GM19351 (cell line): ENCODE measurements at regions not wholly inside any gene's neighbourhood (a gene's known extent, or its start where the extent isn't known, plus 50 kb on each side); places are given as distances from the start of the nearest gene placed in this dataset.

Experiments
- ATAC-seq: cut with Tn5 transposase; IDR thresholded peaks from one replicate; pipeline ENCODE4 v1.9.1; 2021; ENCODE audit warnings: mild to moderate bottlenecking, moderate library complexity; ENCODE audit not compliant: unreplicated experiment

DNA sequence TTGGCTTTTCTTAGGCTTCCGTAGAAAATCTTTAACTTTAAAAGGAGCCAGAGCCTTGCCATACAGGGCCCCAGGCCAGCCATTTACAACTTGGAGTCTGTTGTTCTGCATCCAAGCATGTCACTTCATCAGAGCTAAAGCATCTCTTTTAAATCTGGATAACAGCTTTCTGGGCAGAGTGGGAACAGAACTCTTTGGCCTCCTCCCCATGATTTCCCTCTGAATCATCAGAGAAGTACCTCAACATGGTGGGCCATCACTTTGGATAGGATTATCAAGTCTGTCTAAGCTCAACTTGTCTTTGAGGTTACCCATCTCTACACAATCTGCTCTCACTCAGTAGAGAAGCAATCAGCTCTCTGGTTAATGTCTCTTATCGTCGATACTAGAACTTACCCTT lies 170.9 kb downstream of the SLC6A15 start:
- ATAC-seq, result no peak

DNA sequence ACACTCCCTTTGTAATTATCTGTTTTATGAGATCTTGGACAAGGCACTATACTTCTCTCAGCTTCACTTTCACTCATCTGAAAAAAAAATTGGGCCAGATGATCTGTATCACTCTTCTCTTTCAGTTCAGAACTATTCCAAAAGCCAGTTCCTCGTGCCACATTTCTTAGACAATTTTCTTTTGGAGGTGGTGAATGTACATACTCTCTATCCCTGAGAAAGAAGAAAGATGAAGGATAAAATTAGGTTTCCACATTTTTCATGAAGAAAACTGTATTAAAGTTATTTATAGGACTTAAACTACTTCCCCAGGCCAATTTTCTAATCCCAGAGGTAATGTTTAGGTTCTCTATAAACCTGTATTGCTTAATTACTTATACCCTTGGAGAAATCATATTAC lies 171.6 kb downstream of the SLC6A15 start:
- ATAC-seq, result no peak

DNA sequence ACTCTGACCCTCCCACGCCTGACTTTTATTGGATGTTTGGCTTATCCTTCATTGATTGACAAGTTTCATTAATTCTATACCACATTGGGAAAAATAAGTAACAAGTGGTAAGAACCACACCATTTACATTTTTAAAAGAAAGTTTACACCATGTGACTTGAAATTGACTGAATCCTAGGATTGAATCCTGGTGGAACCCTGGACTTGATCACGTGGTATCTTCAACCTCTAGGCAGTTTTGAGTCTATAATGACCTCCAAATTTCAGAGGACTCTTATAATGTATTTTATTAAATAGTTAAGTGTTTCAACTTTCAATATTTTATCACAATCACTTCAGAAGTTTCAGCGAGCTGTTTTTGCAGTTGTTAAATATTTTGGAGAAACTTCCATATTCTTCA lies 172.0 kb downstream of the SLC6A15 start:
- ATAC-seq, result no peak

DNA sequence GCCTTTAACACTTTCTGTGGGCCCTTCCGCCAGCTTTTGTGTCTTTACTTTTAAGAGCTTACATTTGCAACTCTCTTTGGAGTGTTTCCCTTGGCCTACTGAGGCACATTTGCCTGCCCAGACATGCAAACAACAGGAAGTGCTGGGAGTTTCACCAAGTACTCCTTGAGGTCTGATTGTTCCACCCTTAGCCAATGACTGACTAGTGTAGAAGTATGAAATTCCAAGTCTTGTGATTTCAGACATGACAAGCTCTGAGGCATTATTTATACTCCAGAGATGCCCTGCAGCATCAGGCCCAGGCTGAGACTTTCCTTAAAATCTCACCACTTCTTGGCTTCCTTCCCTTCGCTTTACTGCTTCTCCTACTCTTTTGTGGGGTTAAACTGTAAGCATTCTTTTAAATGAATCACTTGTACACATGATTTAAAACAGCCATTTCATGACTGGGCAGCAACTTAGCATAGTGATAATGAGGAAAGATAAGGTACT lies 174.1 kb downstream of the SLC6A15 start:
- ATAC-seq, result no peak

DNA sequence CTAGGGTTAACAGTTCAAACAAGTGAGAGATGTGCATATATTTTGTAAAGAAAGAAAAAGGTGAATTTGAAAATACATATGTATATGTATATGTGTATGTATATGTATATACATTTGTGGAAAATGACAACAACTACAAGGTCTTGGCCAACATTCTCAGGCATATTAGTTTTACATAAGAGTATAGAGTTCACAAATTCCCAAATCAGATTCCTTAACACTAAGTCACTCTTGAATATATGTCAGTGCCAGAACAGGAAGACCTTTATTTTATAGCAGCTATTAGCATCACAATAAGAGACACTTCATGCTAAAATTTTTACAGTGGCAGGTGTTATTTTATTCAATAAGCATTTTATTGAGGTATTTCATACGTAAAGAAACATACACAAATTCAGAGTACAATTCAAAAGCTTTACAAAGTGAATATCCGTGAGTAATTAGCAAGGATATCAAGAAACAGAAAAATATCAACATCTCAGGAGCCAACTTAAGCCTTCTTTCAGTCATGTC lies 179.7 kb downstream of the SLC6A15 start:
- ATAC-seq, result no peak

DNA sequence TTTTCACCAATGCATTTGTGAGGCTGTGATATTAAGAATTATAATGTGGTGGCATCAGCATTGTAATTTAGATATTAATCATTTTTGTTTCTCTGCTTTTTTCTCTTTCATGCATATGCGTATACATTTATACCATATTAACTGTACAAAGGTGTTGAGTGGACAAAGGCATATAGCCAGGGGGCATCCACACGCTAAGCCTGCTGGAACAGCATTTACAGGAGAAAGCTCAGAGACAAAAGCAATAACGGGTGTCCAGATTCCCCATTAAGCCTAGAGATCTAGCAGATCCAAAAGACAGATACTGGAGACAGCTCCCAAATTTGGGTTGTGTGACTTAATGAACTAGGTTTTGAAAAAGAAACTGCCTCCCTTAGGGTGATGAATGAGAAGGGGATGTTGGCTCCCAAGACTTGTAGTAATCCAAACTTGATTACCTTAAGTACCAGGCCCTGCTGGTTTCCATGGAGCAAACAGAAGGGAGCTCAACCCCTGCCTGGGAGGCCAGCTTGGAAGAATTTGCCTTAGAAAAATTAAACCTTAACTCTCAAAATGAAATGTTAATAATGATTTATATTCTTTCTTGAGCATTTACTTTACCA lies 181.9 kb downstream of the SLC6A15 start:
- ATAC-seq, result no peak

DNA sequence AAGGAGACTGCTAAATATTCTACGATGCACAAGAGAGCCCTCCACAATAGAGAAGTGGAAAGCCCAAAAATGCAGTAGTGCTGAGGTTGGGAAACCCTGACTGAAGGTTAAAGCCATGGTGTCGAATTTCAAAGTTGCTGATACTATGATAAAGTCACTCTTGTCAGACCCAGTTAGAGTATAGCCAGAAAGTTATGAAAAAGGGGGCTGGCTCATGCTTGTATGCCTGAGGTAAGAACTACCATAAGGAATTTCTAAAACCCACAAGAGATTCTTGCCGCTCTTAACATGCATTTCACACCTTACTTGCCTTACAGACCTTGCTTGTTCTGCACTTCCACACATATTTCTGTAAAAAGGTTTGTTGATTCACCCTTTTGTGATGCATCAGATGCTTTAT lies 184.6 kb downstream of the SLC6A15 start:
- no peak for ATAC-seq

DNA sequence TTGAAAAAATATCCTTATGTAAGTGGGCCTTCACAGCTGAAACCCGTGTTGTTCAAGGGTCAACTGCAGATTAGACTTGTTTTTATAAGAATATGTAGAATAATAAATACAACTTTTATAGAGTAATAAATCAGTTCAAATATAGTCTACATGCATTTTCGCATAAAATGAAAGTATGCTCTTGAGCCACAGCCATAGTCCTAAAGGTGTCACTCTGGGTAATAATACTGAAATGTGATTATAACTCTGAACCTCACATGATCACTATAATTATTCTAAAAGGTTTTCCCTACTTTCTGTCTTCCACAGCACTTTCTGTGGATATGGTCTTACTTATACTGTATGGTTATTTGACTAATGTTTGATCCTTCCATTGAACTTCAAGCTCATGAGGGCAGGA lies 185.8 kb downstream of the SLC6A15 start:
- ATAC-seq, result no peak

DNA sequence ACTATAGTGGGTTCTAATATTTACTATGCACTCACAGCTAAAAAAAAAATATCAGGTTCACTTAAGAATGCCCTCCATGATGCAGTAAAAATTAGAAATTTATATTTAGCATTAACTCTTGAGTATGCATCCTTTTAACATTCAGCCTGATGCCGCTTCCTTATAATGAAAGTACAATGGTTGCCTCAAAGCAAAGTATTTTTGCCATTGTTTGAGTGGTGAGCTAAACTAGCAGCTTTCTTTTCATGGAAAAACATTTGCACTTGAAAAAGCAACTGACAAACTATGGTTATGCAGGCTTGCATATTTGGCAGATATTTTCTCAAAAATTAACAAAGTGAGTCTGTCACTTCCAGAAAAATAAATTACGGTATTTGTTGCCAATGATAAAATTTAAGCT lies 188.6 kb downstream of the SLC6A15 start:
- no peak for ATAC-seq

DNA sequence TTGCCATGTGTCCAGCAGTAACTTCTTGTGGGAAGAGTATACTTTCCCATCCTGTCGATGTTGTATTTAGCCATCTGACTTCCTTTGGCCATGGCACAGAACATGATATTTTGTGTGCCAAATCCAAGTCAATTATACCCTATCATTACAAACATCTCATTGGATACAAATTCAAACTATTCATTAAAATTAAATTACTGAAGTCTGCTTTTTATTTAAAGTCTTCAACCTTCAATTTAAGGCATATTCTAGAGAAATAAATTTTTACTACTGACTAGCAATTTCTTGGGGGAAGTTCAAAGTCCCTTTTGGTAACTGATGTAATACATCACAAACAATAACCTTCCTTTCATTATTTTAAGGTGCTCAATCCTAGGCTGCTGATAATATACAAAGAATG lies 192.6 kb downstream of the SLC6A15 start:
- no peak for ATAC-seq

DNA sequence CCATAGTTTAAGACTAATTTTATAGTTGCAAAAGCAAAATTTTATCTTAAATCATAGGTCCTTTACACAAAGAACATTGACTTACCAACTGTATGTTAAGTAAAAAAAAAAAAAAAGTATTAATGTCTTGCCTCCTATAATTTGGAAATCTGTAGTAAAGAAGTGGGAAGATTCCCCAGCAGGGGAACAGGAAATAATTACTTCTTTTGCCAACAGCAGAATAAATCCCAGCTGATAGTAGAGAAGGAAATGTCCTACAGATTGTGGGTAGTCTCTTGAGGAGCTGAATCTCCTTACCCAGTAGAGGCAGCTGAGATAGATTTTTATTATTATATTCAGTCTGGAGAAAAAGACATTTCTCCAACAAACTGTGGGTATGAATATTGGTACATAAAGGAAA lies 193.7 kb downstream of the SLC6A15 start:
- no peak for ATAC-seq

DNA sequence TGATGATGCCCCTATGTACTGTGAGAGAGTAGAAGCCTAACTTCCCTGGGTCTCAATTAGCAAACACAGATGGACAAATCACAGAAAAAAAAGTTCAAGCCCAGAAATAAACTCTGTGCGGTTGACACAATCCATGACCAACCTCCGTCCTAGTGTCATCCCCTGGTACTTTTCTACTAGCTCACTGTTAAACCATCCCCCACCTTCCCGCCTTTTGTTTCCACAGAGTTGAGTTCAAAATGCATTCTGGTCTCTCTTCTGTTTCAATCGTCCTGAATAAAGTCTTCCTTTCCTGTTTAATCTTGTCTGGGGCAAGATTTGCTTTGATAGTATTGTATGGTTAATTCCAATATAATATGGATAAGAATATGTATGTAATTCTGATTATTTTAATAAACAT lies 199.9 kb downstream of the SLC6A15 start:
- no peak for ATAC-seq

DNA sequence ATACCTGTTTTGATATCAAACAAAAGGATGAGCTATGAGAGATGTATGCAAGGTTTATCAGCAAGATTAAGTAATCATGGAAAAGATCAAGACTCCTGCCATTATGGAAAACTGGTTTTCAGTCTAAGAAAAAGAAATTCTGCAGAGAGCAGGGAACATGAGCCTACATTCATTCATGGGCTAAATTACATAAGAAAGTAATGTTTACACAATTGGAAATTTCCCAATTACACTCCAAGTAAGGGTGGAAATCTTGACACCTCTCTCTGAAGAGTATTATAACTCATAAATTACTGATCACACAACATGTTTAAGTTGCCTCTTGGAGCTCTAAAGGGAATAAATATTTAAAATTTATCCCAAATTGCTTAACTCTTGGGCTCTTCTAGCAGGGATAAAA lies 206.2 kb downstream of the SLC6A15 start:
- no peak for ATAC-seq

DNA sequence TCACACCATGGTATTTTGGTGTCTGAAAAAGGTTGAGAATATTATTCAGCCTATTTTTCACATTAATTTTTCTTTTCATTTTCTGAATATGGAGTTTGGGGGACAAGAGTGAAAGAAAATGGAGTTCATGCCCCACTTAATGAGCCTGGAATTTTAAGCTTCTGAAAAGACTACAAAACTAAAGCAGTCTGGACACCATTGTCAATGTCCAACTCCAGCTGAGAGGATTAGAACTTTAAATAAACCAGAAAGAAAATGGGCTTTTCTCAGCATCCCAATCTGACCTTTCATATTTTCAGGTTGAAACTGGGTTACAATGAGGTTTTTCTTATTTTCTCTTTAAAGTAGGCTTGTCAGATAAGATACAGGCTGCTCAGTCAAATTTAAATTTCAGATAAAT lies 207.7 kb downstream of the SLC6A15 start:
- no peak for ATAC-seq

DNA sequence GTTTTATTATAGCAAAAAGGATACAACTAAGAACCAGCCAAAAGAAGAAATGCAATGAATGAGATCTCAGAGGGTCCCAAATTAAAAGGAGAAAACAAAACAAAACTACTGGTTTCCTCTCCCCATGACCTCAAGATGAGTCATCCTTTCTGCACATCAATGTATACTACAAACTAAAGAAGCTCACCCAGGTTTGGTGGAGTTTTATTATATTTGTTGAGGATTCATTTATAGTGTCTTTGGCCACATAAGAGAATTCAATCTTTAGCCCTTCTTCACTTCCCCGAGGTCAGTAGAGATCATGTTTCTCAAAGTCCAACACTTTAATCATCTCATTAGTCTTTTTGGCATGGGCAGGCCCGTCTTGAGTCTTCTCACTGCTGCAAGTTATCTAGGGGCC lies 210.6 kb downstream of the SLC6A15 start:
- no peak for ATAC-seq

DNA sequence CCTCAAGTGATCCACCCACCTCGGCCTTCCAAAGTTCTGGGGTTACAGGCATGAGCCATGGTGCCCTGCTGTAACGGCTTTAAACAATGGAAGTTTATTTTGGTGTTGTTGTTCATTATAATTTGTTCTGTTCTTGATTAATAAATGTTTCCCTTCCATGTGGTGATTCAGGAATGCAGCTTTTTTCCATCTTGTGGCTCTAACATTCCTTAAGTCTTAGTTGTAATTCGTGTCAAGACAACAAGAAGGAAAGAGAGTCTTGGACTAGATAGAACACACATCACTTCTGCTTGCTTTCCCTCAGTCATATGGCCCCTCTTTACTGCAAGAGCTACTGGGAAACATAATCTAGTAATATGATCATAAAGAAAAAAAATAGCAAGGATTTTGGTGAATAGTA lies 211.6 kb downstream of the SLC6A15 start:
- no peak for ATAC-seq

DNA sequence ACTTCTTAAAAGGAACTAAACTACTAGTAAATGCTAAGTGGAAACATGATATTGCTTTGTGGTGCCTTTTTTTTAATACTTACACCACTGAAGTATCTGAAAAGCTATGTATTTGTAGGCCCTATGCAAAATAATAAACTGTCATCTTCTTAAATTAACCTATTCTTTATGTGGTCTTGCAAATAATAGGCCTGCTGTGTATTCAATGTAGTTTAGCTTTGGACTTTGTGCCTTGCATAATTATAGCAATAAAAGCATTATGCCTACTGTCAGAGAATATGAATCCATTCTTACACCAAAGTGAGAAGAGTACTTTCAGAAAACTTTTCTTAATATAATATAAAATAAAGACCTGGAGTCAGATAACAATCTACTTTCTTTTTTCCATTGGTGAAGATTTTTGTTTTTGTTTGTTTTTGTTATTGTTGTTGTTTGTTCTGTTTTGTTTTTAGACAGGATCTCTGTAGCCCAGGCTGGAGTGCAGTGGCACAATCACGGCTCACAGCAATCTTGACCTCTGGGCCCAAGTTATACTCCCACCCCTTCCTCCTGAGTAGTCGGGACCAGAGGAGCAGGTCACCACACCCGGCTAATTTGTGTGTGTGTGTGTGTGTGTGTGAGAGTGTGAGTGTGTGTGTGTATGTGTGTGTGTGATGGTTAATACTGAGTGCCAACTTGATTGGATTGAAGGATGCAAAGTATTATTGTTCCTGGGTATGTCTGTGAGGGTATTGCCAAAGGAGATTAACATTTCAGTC lies 213.8 kb downstream of the SLC6A15 start:
- no peak for ATAC-seq

DNA sequence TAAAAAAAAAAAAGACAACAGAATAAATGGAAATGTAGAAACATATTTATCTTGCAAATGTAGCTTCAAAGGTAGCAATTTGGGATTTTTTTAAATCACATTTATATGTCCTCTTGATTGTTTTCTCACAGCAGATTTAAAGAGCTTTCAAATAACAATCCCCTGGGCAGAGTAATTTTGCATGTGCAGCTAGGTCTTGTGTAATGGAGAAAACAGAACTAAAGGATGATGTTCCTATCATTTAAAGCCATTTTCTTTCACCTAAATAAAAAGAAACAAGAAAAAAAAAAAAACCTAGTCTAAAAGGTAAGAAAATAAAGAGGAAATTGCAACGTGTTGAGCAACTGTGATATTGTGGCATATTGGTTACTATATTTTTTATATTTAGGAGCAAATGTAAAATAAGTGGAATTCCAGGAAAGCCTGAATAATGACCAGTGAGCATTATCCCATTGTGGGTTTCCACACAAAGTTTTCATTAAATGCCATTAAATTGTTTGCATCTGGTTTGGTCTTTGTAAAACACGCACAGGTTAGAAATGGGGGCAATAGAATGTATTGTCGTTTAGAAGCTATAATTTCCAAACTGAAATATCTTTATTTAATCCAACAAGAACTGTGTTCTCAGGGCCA lies 215.6 kb downstream of the SLC6A15 start:
- ATAC-seq, result no peak

DNA sequence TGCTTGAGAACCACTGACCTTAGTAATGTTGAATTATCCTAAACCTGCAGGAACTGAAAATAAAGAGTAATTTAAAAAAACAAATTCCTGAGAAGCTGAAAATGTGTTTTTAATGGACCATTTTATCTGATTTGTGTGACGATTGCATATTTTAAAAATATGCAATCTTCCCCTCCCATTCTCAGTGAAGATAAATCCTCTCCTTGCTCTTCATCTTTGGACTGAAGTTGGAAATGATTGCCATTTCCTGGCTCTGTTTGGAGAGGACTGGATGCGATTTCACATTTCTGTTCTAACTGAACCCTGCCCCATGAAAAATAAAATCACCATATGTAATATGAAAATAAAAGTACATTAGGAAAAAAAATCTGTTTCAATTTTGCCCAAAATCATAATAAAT lies 216.3 kb downstream of the SLC6A15 start:
- ATAC-seq, result no peak

DNA sequence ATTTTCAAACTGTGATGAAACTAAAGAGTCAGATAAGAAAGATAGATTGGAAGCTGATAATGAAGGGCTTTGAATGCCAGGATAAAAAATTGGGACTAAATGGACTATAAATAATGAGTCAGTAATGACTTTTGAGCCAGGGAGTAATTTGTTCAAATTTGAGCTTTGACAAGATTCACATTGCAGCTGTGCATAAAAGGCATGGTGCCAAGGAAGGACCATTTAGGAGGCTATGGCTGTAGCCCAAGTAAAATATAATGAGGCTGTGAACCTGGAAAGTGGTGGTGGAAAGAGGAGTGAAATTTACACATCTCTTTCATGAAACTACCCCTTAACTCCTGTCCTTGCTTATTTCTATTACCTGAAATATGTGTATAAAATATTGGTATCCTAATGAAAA lies 218.5 kb downstream of the SLC6A15 start:
- ATAC-seq, result no peak

DNA sequence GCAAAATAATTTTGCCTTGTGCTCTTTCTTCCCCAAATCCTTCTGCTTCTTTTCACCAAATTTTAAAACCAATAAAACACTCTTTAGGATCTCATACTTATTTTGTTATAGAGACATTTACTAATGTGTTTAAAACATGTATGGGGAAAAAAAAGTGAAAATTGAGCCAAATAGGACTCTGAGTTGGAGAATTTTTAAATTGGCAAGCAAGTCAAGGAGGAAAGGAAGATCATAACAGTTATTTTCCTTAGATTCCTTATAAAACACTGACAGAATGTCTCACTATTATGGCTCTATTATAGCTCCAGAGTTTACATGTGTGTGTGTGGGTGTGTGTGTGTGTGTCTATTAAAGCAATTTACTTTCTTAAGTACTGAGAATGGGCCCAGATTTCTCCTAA lies 220.5 kb downstream of the SLC6A15 start:
- ATAC-seq, result no peak

DNA sequence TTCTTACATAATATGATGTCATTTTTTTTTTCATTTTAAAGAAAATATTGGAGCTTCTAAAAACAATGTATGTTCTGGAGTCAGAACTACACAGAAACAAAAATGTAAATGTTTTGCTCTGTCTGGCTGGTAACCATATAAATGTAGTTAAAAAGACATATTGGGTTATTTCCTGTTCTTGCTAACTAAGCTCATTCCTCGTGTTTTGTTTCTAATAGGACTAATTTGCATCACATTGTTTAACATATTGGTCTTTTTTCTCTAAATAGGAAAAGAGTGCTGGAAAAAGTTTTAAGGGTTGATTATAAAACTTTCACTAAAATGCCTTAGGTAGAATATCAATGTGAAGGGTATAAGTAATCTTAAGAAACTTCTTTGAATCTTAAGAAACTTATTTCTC lies 221.3 kb downstream of the SLC6A15 start:
- no peak for ATAC-seq
